Endothelial cell of hepatic sinusoid (primary cell): ENCODE measurements at regions not wholly inside any gene's neighbourhood (a gene's known extent, or its start where the extent isn't known, plus 50 kb on each side); places are given as distances from the start of the nearest gene placed in this dataset.
"Not testable (repeated sequence)": the region's sequence is repeated elsewhere in the genome, so short reads cannot be mapped to it uniquely, and the experiment has no call there.

Experiments used
- in situ Hi-C: cut with HindIII; loops from 2 replicates; pipeline ENCODE4 v1.10.0; 2017; ENCODE audit warnings: low sequenced_read_pairs

- in situ Hi-C loops: no loop called here
Measured at GRCh38 chr1:208681878-208682663, 437.9 kb upstream of the PLXNA2 start.

- in situ Hi-C loops: no loop called here
Measured at GRCh38 chr1:208682664-208683013, 438.5 kb upstream of the PLXNA2 start.

GRCh38 chr1:208683141-208683540 lies 439.0 kb upstream of the PLXNA2 start:
- in situ Hi-C loops: no loop called here

- in situ Hi-C loops: no loop called here
Measured at GRCh38 chr1:208684192-208684591, 440.0 kb upstream of the PLXNA2 start.

- in situ Hi-C loops: no loop called here
Measured at GRCh38 chr1:208686592-208686991, 442.4 kb upstream of the PLXNA2 start.

GRCh38 chr1:208688656-208689315 lies 444.6 kb upstream of the PLXNA2 start:
- in situ Hi-C loops: no loop called here

- in situ Hi-C loops: no loop called here
Measured at GRCh38 chr1:208691012-208691411, 446.8 kb upstream of the PLXNA2 start.

GRCh38 chr1:208709981-208710380 lies 465.8 kb upstream of the PLXNA2 start:
- in situ Hi-C loops: no loop called here

- in situ Hi-C loops: no loop called here
Measured at GRCh38 chr1:208714323-208714722, 470.1 kb upstream of the PLXNA2 start.

GRCh38 chr1:208717525-208717924 lies 473.3 kb upstream of the PLXNA2 start:
- in situ Hi-C loops: no loop called here

- in situ Hi-C loops: no loop called here
Measured at GRCh38 chr1:208722592-208722991, 478.4 kb upstream of the PLXNA2 start.

GRCh38 chr1:208724079-208724478 lies 479.9 kb upstream of the PLXNA2 start:
- in situ Hi-C loops: no loop called here

GRCh38 chr1:208728815-208729214 lies 484.6 kb upstream of the PLXNA2 start:
- in situ Hi-C loops: no loop called here

- in situ Hi-C loops: no loop called here
Measured at GRCh38 chr1:208731981-208732821, 488.0 kb upstream of the PLXNA2 start.

- in situ Hi-C loops: no loop called here
Measured at GRCh38 chr1:208737161-208737560, 493.0 kb upstream of the PLXNA2 start.

GRCh38 chr1:208737922-208738321 lies 493.7 kb upstream of the PLXNA2 start:
- in situ Hi-C loops: no loop called here

- in situ Hi-C loops: not testable (repeated sequence)
Measured at GRCh38 chr1:208739636-208740035, 495.5 kb upstream of the PLXNA2 start.

GRCh38 chr1:208741296-208741695 lies 497.1 kb upstream of the PLXNA2 start:
- in situ Hi-C loops: no loop called here

- in situ Hi-C loops: no loop called here
Measured at GRCh38 chr1:208743361-208743760, 499.2 kb upstream of the PLXNA2 start.

GRCh38 chr1:208747979-208748378 lies 503.8 kb upstream of the PLXNA2 start:
- in situ Hi-C loops: no loop called here

GRCh38 chr1:208748387-208749165 lies 504.4 kb upstream of the PLXNA2 start:
- in situ Hi-C loops: no loop called here
